ENCODE measurements at regions not wholly inside any gene's neighbourhood (a gene's known extent, or its start where the extent isn't known, plus 50 kb on each side); places are given as distances from the start of the nearest gene placed in this dataset.

GRCh38 chr9:13651969-13652663, 372.6 kb upstream of the MPDZ start:
- H3K4me2 ChIP-seq (ENCODE audit: low read length), result no peak overlapping the region
- H3K27ac ChIP-seq (ENCODE audit: low read depth, low read length), result no peak overlapping the region
- H3K79me2 ChIP-seq (ENCODE audit: control insufficient read depth, low read length), result no peaks in the 10 kb centered on the region
- no peaks in the 10 kb centered on the region for H3K9me2 ChIP-seq (replicated peaks; ENCODE audit: control insufficient read depth, low read length)
- H3K9me3 ChIP-seq (ENCODE audit: control insufficient read depth, insufficient read depth, low read length), result no peaks in the 10 kb centered on the region
- no peaks in the 10 kb centered on the region for H3F3A ChIP-seq (ENCODE audit: control insufficient read depth, insufficient read depth)
- H3K36me3 ChIP-seq (ENCODE audit: control insufficient read depth, low read length), result no peaks in the 10 kb centered on the region
- H3K4me1 ChIP-seq (ENCODE audit: control insufficient read depth, low read length), result no peaks in the 10 kb centered on the region
- no peak overlapping the region for H3K4me3 ChIP-seq (ENCODE audit: low read length)
- H3K27me3 ChIP-seq (ENCODE audit: control insufficient read depth, low read length), result no peaks in the 10 kb centered on the region
- H4K20me1 ChIP-seq (ENCODE audit: control insufficient read depth, insufficient read depth, low read depth, low read length), result no peaks in the 10 kb centered on the region
- TF ChIP-seq CTCF (IDR thresholded peaks at IDR 0.05; ENCODE audit: low read depth, low read length, poor library complexity, severe bottlenecking) (no peak), EZH2phosphoT487 (IDR thresholded peaks at IDR 0.05; ENCODE audit: borderline replicate concordance, low read length) (no peak)

DNA sequence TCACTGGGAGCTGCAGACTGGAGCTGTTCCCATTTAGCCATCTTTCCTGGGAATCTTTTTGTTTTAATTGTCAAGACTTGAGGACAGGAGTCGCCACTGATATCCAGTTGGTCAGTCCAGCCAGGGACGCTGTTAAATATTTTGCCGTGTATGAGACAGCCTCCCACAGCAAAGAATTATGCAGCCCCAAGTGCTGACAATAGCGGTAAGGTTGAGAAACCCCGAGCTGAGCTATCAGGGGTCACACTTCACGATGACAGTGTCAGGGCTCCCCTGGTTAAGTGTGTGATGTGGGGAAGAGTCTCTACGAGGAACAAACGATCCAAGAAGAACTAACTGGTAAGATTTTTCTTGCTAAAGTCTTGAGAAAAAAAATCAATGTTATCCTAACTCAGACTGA, 372.0 kb upstream of the MPDZ start:
- Histone ChIP-seq H3K79me2 (ENCODE audit: control insufficient read depth, low read length) (no peaks in the 10 kb centered on the region), H3K36me3 (ENCODE audit: control insufficient read depth, low read length) (no peaks in the 10 kb centered on the region), H3K9me2 (replicated peaks; ENCODE audit: control insufficient read depth, low read length) (no peaks in the 10 kb centered on the region), H3K9me3 (ENCODE audit: control insufficient read depth, insufficient read depth, low read length) (no peaks in the 10 kb centered on the region), H4K20me1 (ENCODE audit: control insufficient read depth, insufficient read depth, low read depth, low read length) (no peaks in the 10 kb centered on the region), H3K4me1 (ENCODE audit: control insufficient read depth, low read length) (no peaks in the 10 kb centered on the region), H3K4me3 (ENCODE audit: low read length) (no peak overlapping the region), H3K4me2 (ENCODE audit: low read length) (no peak overlapping the region), H3F3A (ENCODE audit: control insufficient read depth, insufficient read depth) (no peaks in the 10 kb centered on the region), H3K27ac (ENCODE audit: low read depth, low read length) (no peak overlapping the region), H3K27me3 (ENCODE audit: control insufficient read depth, low read length) (no peaks in the 10 kb centered on the region)
- TF ChIP-seq CTCF (IDR thresholded peaks at IDR 0.05; ENCODE audit: low read depth, low read length, poor library complexity, severe bottlenecking) (no peak), EZH2phosphoT487 (IDR thresholded peaks at IDR 0.05; ENCODE audit: borderline replicate concordance, low read length) (no peak)

DNA sequence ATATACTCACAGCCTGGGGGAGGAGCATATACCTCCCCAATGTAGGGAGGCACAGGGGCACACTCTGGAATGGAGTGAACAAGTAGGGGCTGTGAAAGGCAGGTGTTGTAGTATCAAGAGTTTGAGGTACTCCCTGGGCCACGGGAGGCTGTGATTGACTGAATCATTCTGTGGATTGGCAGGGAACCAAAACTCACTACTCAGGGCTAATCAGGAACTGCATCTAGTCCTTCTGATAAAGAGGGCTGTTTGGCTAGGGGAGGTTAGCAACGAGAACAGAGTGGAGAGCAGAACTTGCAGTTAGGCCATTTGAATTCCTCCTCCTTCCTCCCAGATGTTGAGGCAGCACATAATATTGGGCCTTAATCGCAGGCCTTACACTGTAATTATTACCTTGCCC, 369.2 kb upstream of the MPDZ start:
- no peak overlapping the region for H3K4me3 ChIP-seq (ENCODE audit: low read length)
- no peaks in the 10 kb centered on the region for H3K27me3 ChIP-seq (ENCODE audit: control insufficient read depth, low read length)
- H3K27ac ChIP-seq (ENCODE audit: low read depth, low read length), result no peak overlapping the region
- H3K9me3 ChIP-seq (ENCODE audit: control insufficient read depth, insufficient read depth, low read length), result no peaks in the 10 kb centered on the region
- H3F3A ChIP-seq (ENCODE audit: control insufficient read depth, insufficient read depth), result no peaks in the 10 kb centered on the region
- no peak for TF ChIP-seq EZH2phosphoT487 (IDR thresholded peaks at IDR 0.05; ENCODE audit: borderline replicate concordance, low read length)
- TF ChIP-seq CTCF (IDR thresholded peaks at IDR 0.05; ENCODE audit: low read depth, low read length, poor library complexity, severe bottlenecking), result no peak
- H3K9me2 ChIP-seq (replicated peaks; ENCODE audit: control insufficient read depth, low read length), result no peaks in the 10 kb centered on the region
- H3K4me2 ChIP-seq (ENCODE audit: low read length), result no peak overlapping the region
- no peaks in the 10 kb centered on the region for H4K20me1 ChIP-seq (ENCODE audit: control insufficient read depth, insufficient read depth, low read depth, low read length)
- no peaks in the 10 kb centered on the region for H3K36me3 ChIP-seq (ENCODE audit: control insufficient read depth, low read length)
- H3K79me2 ChIP-seq (ENCODE audit: control insufficient read depth, low read length), result no peaks in the 10 kb centered on the region
- no peaks in the 10 kb centered on the region for H3K4me1 ChIP-seq (ENCODE audit: control insufficient read depth, low read length)

Data from DOHH2 (cell line).